ENCODE measurements at regions not wholly inside any gene's neighbourhood (a gene's known extent, or its start where the extent isn't known, plus 50 kb on each side); places are given as distances from the start of the nearest gene placed in this dataset.

DNA sequence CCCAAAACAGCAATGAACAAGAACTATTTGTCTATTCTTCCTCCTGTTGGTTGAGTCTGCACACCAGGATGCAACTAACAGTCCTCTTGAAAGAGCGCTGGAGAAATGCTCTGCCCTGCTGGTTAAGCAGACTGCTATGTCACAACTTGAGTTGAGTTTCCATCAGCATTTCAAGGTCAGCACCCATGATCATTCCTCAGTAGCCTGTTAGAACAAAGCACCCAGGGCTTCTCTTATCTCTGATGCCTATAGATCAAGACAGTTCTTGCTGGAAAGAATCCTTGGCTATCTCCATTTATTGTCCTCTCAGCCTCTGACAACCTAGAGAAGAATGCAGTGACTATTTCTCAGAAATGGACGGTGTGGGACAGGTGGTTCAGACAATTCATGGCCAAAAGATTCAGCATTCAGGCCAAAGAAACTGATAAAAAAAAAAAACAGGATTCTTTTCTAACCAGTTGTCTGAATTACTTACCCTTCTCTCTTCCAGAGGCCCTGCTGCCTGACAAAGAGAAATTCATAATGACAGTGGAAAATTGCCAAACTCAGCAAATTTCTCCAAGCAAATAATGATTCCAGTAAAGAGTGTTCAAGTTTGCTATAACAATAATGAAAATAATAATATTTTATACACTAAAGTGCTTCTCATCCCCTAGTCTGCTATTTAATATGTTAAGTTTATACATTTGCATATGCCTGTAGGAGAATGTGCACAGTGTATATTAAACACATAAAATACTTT lies 306.7 kb downstream of the EMP1 start:
- no peak for DNase-seq (ENCODE audit: low read depth)

DNA sequence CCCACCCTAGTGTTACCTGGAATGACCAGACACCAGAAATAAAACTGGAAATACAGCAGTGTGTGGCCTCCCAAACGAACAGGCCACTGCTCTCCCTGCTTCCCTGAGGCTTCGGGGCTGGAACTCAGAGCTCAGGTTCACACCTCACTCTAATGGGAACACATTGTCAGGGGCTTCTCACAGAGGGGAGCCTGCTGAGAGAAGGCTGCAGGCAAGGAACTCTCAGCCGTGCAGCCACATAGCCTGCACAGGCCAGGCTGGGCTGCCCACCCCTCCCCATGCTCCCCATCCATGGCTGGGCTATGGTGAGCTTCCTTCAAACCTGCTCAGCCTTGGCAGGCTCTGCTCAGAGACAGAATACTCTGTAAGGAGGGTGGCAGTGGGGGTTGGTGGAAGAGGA lies 302.5 kb downstream of the EMP1 start:
- no peak for DNase-seq (ENCODE audit: low read depth)

DNA sequence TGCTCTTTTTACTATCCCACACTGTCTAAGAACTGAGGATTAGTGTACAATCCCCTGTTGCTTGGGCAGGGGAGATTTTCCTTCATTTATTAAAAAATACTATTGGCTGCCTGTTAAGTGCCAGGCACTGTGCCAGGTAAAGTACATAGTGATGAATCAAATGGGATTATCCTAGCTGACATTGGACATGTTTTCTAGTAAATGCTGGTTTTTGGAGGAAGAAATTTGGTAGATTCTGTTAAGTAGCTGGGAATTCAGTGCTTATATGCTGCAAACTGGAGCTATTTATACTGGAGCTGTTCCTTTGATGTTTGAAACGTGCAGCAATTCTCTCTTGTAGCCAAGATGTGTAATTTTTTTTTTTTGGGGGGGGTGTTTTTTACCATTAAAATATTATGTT lies 299.6 kb downstream of the EMP1 start:
- DNase-seq (ENCODE audit: low read depth) = no peak

DNA sequence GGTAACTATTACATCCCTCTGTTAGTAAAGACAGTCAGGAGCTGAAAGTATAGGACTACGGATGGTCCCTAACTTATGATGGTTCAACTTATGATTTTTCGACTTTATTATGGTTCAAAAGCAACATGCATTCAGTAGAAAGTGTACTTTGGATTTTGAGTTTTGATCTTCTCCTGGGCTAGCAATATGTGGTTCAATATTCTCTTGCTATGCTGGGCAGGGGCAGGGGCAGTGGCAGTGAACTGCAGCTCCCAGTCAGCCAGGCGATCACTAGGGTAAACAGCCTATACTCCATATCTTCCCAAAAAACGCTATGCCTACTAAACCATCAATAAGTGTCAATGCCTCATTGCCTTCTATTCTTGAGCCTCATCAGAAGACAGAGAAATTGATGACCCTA lies 292.7 kb downstream of the EMP1 start:
- DNase-seq (ENCODE audit: low read depth) = no peak

DNA sequence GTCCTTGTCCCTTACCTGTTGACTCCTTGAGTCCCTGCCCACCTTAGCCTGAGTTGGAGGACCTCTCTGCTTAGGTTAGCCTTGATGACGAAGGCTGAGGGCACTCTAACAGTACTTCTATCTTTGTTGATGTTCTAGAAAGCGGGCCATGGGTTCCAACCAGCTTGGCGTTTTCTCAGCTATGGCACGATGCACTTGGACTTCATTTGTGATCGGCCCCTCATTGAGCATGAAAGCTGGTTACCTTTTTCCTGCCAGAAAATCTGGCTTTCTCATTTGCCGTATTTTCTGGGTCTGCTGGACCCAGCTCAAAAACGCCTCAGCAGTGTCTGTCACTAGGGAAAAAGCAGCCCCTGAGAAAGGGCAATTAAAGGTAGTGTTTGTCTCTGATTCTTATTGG lies 290.8 kb downstream of the EMP1 start:
- DNase-seq (ENCODE audit: low read depth) = no peak

DNA sequence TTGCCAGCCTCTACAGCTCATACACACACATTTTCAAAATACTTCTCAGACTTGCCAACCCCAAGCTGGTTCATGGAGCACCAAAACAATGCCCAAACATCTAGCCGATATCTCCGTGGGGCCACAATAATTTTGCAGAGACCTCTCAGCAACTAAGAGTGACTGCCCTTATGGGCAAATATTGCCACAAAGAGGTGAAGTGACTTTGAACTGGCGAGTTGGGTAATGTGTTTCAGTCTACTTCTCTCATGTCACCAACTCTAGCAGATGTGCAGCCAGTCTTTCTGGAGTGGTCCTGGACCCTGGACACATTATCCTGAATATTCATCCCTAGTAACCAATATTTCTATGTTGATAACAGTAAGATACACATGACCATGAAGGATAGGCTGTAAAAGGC lies 290.3 kb downstream of the EMP1 start:
- DNase-seq (ENCODE audit: low read depth) = no peak

DNA sequence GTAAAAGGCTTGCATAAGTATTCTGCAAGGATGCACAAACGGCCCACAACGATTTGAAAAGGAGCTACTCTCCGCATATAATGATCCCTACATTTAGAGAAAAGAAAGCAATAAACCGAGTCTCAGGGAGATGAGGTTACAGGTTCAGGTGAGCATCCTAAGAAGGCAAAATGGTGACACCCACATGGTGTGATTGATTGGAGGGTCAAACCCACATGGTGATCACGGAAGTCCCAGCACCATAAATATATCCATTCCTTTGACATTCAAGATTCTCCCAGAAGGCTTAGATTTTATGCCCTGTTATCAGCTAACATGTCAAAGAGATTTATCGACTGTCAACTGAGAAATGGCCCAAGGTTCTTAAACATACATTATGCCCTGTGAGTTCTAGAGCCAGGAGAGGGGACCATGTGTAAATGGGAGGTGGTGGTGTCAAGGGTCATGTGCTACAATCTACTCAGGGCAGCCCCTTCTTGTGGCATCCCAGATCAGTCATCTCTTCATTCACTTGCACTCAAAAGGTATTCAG lies 282.2 kb downstream of the EMP1 start:
- DNase-seq (ENCODE audit: low read depth) = no peak

DNA sequence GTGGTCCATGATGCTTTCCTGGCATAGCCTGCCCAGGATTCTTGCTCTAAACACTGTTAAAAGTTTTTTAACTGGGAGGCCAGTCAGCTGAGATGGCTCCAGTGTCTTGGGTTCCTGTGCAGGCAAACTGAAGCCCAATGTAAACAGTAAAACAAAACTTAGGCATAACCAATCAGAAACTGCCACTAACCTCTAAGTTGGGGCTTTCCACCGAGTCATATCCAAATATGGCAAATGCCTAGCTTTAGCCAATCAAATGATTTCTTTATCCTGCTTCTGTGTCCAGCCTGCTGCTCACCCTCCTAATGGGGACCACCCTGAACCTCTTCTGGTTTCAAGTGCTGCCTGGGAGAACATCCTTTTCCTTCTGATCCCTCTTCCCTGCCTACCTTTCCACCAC lies 277.9 kb downstream of the EMP1 start:
- no peak for DNase-seq (ENCODE audit: low read depth)

DNA sequence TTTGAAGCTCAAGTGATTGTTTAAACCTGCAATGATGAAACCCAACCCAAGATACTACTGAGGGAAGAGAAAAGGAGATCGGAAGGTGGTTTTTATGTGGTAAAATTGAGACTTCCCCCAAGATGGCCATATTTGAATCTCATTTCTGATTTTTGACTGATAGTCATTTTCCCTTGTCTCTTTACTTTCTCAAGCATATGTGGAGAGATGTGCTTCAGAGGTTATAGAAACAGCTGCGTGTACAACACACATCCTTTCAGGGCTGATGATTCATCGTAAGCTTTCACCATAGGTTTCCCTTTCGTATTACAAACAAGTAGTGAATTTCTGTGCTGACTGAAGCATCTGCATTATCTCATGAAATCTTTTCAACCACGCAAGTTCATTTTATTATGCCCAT lies 276.2 kb downstream of the EMP1 start:
- peak; percentile 1 for DNase-seq (ENCODE audit: low read depth)

DNA sequence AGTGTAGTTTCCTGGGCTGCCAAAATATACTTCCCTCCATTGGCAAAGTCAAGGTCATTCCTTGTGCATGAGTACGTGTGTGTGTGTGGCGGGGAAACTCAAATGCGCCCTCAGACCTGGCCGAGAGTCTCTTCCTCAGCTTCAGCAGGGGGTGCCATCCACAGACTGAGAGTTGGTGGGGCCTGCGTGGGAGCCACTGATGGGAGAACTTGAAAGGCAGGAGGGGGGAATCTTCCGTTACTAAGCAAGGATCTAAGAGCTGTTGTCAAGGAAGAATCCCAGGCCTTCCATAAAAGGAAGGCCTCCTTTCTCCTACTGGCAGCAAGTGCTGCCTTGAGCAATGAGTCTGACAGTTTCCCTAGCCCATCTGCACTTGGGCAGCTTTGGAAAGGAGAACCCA lies 274.9 kb downstream of the EMP1 start:
- DNase-seq (ENCODE audit: low read depth) = no peak

DNA sequence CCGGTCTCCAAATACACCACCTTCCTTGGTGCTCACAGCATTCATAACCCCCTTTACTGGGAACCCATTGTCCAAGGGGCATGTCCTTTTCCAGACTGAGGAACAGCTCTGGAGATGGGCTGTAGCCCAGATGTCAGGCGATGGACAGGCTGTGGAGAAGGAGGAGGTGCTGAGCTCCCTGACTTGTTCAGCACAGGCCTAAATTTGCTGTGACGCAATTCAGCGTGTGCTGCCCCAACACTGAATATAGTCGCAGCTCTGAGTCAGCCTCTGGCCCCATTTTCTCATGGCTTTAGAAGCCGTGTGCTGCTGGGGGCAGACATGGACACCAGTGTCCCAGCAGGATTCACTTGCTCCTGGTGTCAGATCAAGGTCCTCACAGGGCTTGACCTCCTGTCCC lies 269.1 kb downstream of the EMP1 start:
- no peak for DNase-seq (ENCODE audit: low read depth)

DNA sequence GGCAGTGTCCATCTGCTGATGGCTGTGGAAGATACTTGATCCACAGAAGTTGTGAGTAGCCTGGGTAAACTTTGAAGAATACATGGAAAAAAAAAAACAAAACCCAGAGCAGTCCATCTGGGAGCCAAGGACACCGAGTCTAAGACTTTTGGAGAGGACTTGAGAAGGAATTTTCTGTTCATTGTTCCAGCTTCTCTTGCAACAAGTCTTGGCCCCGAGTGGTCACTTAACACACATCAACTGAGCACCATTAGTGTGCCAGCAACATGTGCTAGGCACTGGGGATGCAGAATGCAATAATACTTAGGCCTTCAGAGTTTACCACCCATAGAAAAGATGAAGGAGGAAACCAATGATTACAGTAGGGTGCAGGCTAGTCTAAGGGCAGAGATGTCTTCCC lies 266.7 kb downstream of the EMP1 start:
- DNase-seq (ENCODE audit: low read depth) = no peak

DNA sequence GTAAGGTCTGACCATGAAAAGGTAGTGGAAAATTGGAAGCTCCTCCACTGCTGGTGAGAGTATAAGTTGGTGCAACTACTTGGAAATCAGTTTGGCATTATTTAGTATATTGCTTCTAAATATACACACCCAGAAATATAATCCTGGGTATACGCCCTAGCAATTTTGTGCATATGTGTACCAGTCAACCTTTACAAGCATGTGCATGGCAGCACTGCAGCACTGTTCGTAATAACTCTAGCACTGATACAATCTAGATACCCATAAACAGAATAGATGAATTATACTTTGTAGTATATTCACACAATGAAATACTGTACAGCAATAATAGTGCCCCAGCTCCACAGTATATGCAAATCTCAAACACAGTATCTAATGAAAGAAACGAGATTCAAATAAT lies 265.9 kb downstream of the EMP1 start:
- no peak for DNase-seq (ENCODE audit: low read depth)

DNA sequence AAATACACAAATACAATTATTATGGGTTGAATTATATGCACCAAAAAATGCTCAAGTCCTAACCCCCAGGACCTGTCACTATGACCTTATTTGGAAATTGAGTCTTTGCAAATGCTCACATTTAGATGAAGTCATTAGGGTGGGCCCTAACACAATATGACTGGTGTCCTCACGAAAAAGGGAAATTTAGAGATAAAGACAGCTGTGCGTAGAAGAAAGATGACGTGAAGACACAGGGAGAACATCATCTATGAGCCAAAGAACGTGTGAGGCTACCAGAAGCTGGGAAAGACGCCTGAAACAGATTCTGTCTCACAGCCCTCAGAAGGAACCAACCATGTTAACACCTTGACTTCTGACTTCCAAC lies 259.2 kb downstream of the EMP1 start:
- no peak for DNase-seq (ENCODE audit: low read depth)

DNA sequence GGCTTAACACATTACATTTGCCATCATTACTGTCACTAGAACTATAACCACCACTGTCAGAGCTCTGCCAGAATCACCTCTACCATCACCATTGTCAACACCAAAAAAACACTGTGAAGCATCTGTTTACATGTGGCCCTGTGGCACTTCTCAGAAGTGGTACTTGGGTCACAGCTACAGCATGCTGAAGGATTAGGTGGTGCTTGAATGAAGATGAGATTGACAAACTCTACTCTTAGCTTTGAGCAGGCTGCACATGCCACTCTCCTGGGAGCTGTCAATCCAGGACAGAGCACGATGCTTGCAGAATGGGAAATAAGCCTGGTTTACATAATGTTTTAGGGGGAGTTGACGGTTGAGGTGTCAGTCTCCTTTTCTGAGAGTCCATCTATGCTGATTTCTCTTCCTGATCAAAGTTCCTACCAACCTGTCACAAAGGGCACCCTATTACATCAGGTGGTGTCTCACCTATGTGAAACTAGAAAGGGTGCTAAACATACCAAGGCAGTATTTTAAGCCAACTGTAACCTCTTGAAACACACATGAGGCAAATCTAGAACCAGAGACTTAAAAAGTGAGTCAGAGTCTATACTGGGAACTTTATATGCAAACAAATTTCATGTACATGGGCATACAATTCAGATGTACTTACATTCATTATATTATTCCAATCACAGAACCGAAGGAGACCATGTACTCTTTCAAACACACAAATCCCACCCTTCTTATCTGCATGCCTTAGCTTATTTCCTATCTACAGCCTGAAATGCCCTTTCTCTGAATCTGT lies 258.7 kb downstream of the EMP1 start:
- no peak for DNase-seq (ENCODE audit: low read depth)

DNA sequence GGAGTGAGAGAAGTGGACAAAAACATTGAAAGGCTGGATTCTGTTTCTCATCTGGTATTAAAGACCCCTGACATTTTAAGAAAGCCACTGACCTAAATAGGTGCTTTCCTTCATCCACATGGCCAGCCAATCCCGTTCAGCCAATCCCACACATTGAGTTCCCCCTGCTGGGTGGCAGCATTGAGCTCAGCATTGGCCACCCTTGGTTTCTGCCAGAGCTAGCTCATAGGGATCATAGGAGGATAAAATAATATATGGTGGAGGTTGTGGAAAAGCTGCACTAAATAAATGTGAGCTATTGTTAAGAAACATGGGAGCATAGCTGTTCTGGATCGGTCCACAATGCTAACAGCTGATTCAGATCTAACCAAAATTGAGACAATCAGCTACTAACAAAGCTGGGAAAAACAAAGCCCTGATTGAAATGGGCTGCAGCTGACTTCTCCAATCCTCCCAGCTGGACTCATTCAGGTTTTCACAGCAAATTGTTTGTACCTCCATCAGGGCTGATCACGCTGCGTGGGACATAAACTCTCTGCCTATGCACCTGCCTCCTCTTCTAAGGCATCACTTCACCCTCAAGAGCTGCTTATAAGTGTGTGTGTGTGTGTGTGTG lies 256.5 kb downstream of the EMP1 start:
- no peak for DNase-seq (ENCODE audit: low read depth)

DNA sequence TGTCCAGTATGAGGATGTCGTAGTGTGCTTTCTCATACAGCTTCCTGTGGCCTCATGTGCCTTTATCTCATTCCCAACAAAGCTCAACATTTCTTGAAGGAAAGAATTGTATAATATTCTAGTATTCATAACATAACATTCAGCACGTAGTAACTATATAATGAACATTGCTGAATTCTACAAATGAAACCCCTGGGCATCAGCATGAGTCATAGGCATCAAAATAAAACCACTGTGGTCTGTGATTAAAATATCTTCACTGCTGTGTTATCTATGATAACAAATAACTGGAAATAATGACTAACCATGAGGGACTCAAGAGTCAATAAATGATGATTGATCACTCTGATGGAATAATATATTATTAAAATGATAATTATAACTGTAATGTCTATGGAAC lies 255.2 kb downstream of the EMP1 start:
- DNase-seq (ENCODE audit: low read depth) = no peak

DNA sequence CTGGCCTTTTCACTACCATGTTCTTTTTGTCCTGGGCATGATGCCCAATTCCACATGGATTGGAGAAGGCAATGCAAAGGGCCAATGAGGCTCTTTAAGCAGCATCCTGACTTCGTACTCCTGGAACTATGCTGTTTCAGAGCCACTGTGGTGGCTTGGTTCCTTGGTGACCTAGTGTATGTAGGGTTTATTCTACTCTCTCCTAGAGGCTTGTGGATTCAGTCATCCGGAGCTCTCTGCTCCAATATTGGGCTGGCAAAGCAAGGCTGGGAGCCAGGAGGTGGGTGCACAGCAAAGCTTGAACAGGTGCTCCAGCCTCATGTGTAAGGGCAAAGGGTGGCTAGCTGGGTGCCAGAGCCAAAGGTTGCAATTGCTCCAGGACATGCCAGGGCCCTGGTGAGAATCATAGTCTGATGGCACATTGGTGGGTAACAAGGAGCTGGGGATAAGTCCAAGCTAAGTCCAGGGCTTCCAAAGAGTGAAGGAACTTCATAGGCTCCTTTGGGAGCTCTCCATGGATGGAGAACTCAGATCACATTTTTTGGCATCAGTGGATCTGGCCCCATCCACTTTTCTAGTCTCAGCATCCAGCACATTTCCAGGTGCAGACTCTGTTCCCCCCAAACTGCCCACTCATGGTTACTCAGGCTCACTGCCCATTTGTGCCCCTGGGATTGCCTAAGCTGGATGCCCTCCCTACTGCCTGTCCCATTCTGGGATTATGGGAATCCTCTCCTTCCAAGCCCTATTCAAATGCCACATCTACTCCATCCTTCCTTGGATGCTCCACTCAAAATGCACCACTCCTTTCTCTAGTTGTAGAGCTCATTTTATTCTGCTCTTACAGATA lies 253.9 kb downstream of the EMP1 start:
- no peak for DNase-seq (ENCODE audit: low read depth)

DNA sequence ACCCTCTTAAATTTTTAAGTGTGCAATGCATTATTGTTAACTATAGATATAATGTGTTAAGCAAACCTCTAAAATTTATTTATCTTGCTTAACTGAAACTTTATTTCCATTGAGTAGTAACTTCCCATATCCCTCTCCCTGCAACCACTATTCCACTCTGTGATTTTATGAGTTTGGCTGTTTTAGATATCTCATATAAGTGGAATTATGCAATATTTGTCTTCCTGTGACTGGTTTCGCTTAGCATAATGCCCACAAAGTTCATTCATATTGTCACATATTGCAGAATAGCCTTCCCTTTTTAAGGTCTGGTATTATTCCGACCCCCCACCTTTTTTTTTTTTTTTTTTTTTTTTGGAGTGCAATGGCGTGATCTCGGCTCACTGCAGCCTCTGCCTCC lies 247.6 kb downstream of the EMP1 start:
- DNase-seq (ENCODE audit: low read depth) = no peak

DNA sequence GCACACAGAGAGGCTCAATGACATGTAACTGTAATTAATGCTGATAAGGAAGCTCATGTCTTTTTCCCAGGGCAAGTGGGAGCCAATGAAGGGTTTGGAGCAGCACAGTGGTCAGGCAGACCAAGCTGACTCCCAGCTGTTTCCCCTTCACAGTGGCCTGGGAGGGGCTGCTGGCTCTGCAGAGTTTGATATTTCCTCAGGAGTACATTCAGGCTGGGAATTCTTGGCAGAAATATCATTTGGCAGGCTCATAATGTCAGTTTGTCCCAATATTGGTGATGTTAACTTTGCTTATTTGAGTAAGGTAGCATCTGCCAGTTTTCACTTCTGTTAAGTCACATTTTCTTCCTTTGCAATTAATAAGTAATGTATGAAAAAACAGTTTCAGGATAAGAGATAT lies 247.0 kb downstream of the EMP1 start:
- DNase-seq (ENCODE audit: low read depth) = no peak

DNA sequence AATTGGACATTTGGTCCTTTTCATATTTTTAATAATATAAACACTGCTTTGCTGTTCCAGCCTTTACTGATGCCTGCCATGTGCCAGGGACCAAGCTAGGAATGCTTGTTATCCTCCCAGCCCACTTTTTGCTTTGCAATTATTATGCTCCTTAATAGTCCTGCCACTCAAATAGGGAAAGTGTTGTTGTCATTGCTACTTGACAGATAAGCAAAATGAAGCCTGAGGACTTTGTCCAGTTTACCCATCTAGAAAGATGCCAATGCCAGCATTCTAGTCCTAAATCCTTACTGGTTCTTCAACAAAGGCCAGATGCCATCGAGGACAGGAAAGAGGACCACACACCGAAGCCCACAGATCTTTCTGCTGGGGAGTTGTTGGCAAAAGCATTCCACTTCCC lies 246.5 kb downstream of the EMP1 start:
- no peak for DNase-seq (ENCODE audit: low read depth)

DNA sequence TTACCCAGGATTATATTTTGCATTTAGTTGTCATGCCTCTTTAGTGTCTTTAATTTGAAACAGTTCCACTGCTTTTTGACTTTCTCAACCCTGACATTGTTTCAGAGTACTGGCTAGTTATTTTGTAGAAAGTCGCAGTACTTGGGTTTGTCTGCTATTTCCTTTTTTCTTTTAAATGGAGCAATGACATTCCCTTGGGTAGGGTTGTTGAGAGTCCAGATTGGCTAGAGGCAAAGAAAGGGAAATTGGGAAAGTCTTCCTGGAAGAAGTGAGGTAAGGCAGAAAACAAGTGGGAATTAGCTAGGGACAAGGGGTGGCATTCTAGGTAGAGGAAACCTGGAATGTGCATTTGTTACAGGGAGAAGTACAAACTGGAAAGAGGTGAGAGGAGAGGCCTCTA lies 245.9 kb downstream of the EMP1 start:
- no peak for DNase-seq (ENCODE audit: low read depth)
